ENCODE measurements at regions not wholly inside any gene's neighbourhood (a gene's known extent, or its start where the extent isn't known, plus 50 kb on each side); places are given as distances from the start of the nearest gene placed in this dataset.
"Not testable (repeated sequence)": the region's sequence is repeated elsewhere in the genome, so short reads cannot be mapped to it uniquely, and the experiment has no call there.

- Histone ChIP-seq H3K4me1 (ENCODE audit: insufficient read depth, low read length) (no peaks in the 10 kb centered on the region), H3K4me3 (ENCODE audit: insufficient read depth, low read depth, low read length) (no peak overlapping the region), H3K4me2 (ENCODE audit: low read length) (no peak overlapping the region), H3K36me3 (ENCODE audit: insufficient read depth, low read length) (no peaks in the 10 kb centered on the region), H3K9me3 (ENCODE audit: insufficient read depth, low read depth, low read length) (no peaks in the 10 kb centered on the region), H4K20me1 (ENCODE audit: insufficient read depth, low read length) (no peaks in the 10 kb centered on the region), H3K27ac (ENCODE audit: low read depth, low read length) (no peak overlapping the region), H3K79me2 (ENCODE audit: insufficient read depth, low read length) (no peaks in the 10 kb centered on the region), H3K27me3 (ENCODE audit: insufficient read depth, low read length) (no peaks in the 10 kb centered on the region), H2AFZ (ENCODE audit: low read depth, low read length) (no peak overlapping the region), H3K9ac (ENCODE audit: low read length) (no peak overlapping the region)
- peaks cover 5% of the 10 kb centered on the region for H3K9me3 Mint-ChIP-seq (ENCODE audit: unreplicated experiment)
- FAIRE-seq (no peak), DNase-seq (ENCODE audit: low read depth) (no peak)
- no peak overlapping the region for H3K27ac Mint-ChIP-seq (ENCODE audit: unreplicated experiment)
- H3K27me3 Mint-ChIP-seq (ENCODE audit: low read depth, unreplicated experiment) = peaks cover 2% of the 10 kb centered on the region
- TF ChIP-seq CTCF (IDR thresholded peaks at IDR 0.05; ENCODE audit: insufficient read depth, low read depth, low read length) (no peak), EZH2 (IDR thresholded peaks at IDR 0.05; ENCODE audit: insufficient read depth, low read length) (no peak)
- no peaks in the 10 kb centered on the region for H3K4me1 Mint-ChIP-seq (ENCODE audit: low read depth, unreplicated experiment)
- no peak overlapping the region for H3K4me3 Mint-ChIP-seq (ENCODE audit: unreplicated experiment)
- no peaks in the 10 kb centered on the region for H3K36me3 Mint-ChIP-seq (ENCODE audit: low read depth, unreplicated experiment)
Measured at GRCh38 chr12:83271201-83271600, 584.5 kb downstream of the TMTC2 start.

- Histone ChIP-seq H3K36me3 (ENCODE audit: insufficient read depth, low read length) (no peaks in the 10 kb centered on the region), H3K4me1 (ENCODE audit: insufficient read depth, low read length) (no peaks in the 10 kb centered on the region), H3K9ac (ENCODE audit: low read length) (no peak overlapping the region), H3K9me3 (ENCODE audit: insufficient read depth, low read depth, low read length) (no peaks in the 10 kb centered on the region), H3K79me2 (ENCODE audit: insufficient read depth, low read length) (no peaks in the 10 kb centered on the region), H3K4me2 (ENCODE audit: low read length) (no peak overlapping the region), H4K20me1 (ENCODE audit: insufficient read depth, low read length) (no peaks in the 10 kb centered on the region), H2AFZ (ENCODE audit: low read depth, low read length) (no peak overlapping the region), H3K27me3 (ENCODE audit: insufficient read depth, low read length) (no peaks in the 10 kb centered on the region), H3K27ac (ENCODE audit: low read depth, low read length) (no peak overlapping the region), H3K4me3 (ENCODE audit: insufficient read depth, low read depth, low read length) (no peak overlapping the region)
- Mint-ChIP-seq H3K36me3 (ENCODE audit: low read depth, unreplicated experiment) (no peaks in the 10 kb centered on the region), H3K27ac (ENCODE audit: unreplicated experiment) (no peak overlapping the region), H3K9me3 (ENCODE audit: unreplicated experiment) (peaks cover 5% of the 10 kb centered on the region), H3K27me3 (ENCODE audit: low read depth, unreplicated experiment) (no peaks in the 10 kb centered on the region), H3K4me3 (ENCODE audit: unreplicated experiment) (no peak overlapping the region), H3K4me1 (ENCODE audit: low read depth, unreplicated experiment) (no peaks in the 10 kb centered on the region)
- FAIRE-seq (no peak), DNase-seq (ENCODE audit: low read depth) (no peak)
- TF ChIP-seq EZH2 (IDR thresholded peaks at IDR 0.05; ENCODE audit: insufficient read depth, low read length) (no peak), CTCF (IDR thresholded peaks at IDR 0.05; ENCODE audit: insufficient read depth, low read depth, low read length) (no peak)
Measured at GRCh38 chr12:83265808-83266207, 579.1 kb downstream of the TMTC2 start.

GRCh38 chr12:83261998-83262397 is 575.3 kb downstream of the TMTC2 start:
- no peak overlapping the region for H2AFZ ChIP-seq (ENCODE audit: low read depth, low read length)
- H3K9me3 ChIP-seq (ENCODE audit: insufficient read depth, low read depth, low read length) = no peaks in the 10 kb centered on the region
- H3K4me2 ChIP-seq (ENCODE audit: low read length) = no peak overlapping the region
- H3K9ac ChIP-seq (ENCODE audit: low read length) = no peak overlapping the region
- no peaks in the 10 kb centered on the region for H3K4me1 ChIP-seq (ENCODE audit: insufficient read depth, low read length)
- Mint-ChIP-seq H3K36me3 (ENCODE audit: low read depth, unreplicated experiment) (no peaks in the 10 kb centered on the region), H3K9me3 (ENCODE audit: unreplicated experiment) (peaks cover 4% of the 10 kb centered on the region), H3K4me3 (ENCODE audit: unreplicated experiment) (no peak overlapping the region), H3K4me1 (ENCODE audit: low read depth, unreplicated experiment) (no peaks in the 10 kb centered on the region), H3K27me3 (ENCODE audit: low read depth, unreplicated experiment) (no peaks in the 10 kb centered on the region), H3K27ac (ENCODE audit: unreplicated experiment) (no peak overlapping the region)
- no peaks in the 10 kb centered on the region for H3K36me3 ChIP-seq (ENCODE audit: insufficient read depth, low read length)
- no peaks in the 10 kb centered on the region for H3K27me3 ChIP-seq (ENCODE audit: insufficient read depth, low read length)
- no peak for FAIRE-seq
- no peaks in the 10 kb centered on the region for H3K79me2 ChIP-seq (ENCODE audit: insufficient read depth, low read length)
- no peak for DNase-seq (ENCODE audit: low read depth)
- TF ChIP-seq EZH2 (IDR thresholded peaks at IDR 0.05; ENCODE audit: insufficient read depth, low read length) (no peak), CTCF (IDR thresholded peaks at IDR 0.05; ENCODE audit: insufficient read depth, low read depth, low read length) (no peak)
- no peaks in the 10 kb centered on the region for H4K20me1 ChIP-seq (ENCODE audit: insufficient read depth, low read length)
- no peak overlapping the region for H3K4me3 ChIP-seq (ENCODE audit: insufficient read depth, low read depth, low read length)
- H3K27ac ChIP-seq (ENCODE audit: low read depth, low read length) = no peak overlapping the region

GRCh38 chr12:83260126-83260525 is 573.4 kb downstream of the TMTC2 start:
- not testable (repeated sequence) for H3K36me3 Mint-ChIP-seq (ENCODE audit: low read depth, unreplicated experiment); H3K4me2 ChIP-seq (ENCODE audit: low read length); H3K27ac Mint-ChIP-seq (ENCODE audit: unreplicated experiment); H3K9me3 Mint-ChIP-seq (ENCODE audit: unreplicated experiment); DNase-seq (ENCODE audit: low read depth); H3K27me3 ChIP-seq (ENCODE audit: insufficient read depth, low read length); FAIRE-seq; H3K4me3 ChIP-seq (ENCODE audit: insufficient read depth, low read depth, low read length); H3K27me3 Mint-ChIP-seq (ENCODE audit: low read depth, unreplicated experiment); H3K4me3 Mint-ChIP-seq (ENCODE audit: unreplicated experiment); H3K4me1 Mint-ChIP-seq (ENCODE audit: low read depth, unreplicated experiment); H4K20me1 ChIP-seq (ENCODE audit: insufficient read depth, low read length); H3K9me3 ChIP-seq (ENCODE audit: insufficient read depth, low read depth, low read length); H3K27ac ChIP-seq (ENCODE audit: low read depth, low read length); H3K9ac ChIP-seq (ENCODE audit: low read length); H2AFZ ChIP-seq (ENCODE audit: low read depth, low read length); H3K79me2 ChIP-seq (ENCODE audit: insufficient read depth, low read length); H3K4me1 ChIP-seq (ENCODE audit: insufficient read depth, low read length); H3K36me3 ChIP-seq (ENCODE audit: insufficient read depth, low read length)

Measured in astrocyte (in vitro differentiated cells and primary cell).